Endothelial cell of umbilical vein (primary cell): ENCODE measurements at regions not wholly inside any gene's neighbourhood (a gene's known extent, or its start where the extent isn't known, plus 50 kb on each side); places are given as distances from the start of the nearest gene placed in this dataset.

Experiments used
- BruUV-seq: library from RNA; stranded (reverse); fragments of 400-500 nt; replicated peaks from 2 replicates; lab custom pipeline; 2021; lab: Mats Ljungman, UMichigan
- CTCF ChIA-PET: fragments of 300-600, 350-600 bp; sonication (Branson Sonifier 250); formaldehyde crosslinking; loops from one replicate; lab custom pipeline; 2021; ENCODE audit warnings: antibody characterized with exemption, inconsistent platforms; lab: Charles Lee
- POLR2A ChIA-PET: fragments of 300-600, 350-600 bp; sonication (Branson Sonifier 250); formaldehyde crosslinking; loops from one replicate; lab custom pipeline; 2021; ENCODE audit warnings: antibody characterized with exemption, inconsistent platforms; lab: Charles Lee
- DNase-seq: peaks from one replicate; pipeline ENCODE4 v3.0.0-alpha.2; 2011; ENCODE audit warnings: low read depth, low spot score
- FAIRE-seq: peaks from 2 replicates; lab custom pipeline; 2011; peaks lifted over from hg19 to GRCh38; lab: Jason Lieb, UNC
- H2AFZ ChIP-seq: 2 replicates; pipeline ENCODE4 v1.6.0; 2012; ENCODE audit warnings: low read depth, low read length, control low read depth, inconsistent platforms
- H3K27ac ChIP-seq: 2 replicates; pipeline ENCODE4 v1.5.1; 2011; ENCODE audit warnings: low read depth, mild to moderate bottlenecking, control low read depth, low read length, moderate library complexity; ENCODE audit not compliant: insufficient read depth
- H3K27me3 ChIP-seq, 2 experiments: 2 replicates each; pipeline versions ENCODE4 v1.6.0 to v1.6.1; 2011; ENCODE audit warnings: low read length in 2 of 2, mixed read lengths in 1 of 2; ENCODE audit not compliant: control insufficient read depth in 2 of 2, insufficient read depth in 2 of 2
- H3K36me3 ChIP-seq, 2 experiments: 2 replicates in 1 of 2; 3 replicates in 1 of 2; pipeline ENCODE4 v1.5.1; 2011; ENCODE audit warnings: low read length in 2 of 2, mild to moderate bottlenecking in 1 of 2, moderate library complexity in 1 of 2; ENCODE audit not compliant: control insufficient read depth in 2 of 2, insufficient read depth in 2 of 2; ENCODE audit errors: extremely low read depth in 1 of 2
- H3K4me1 ChIP-seq: 3 replicates; pipeline ENCODE4 v1.5.1; 2011; ENCODE audit warnings: mild to moderate bottlenecking, low read length; ENCODE audit not compliant: control insufficient read depth, insufficient read depth; ENCODE audit errors: extremely low read depth
- H3K4me2 ChIP-seq: 2 replicates; pipeline ENCODE4 v1.6.1; 2011; ENCODE audit warnings: low read length, control low read depth, mixed read lengths; ENCODE audit not compliant: insufficient read depth
- H3K4me3 ChIP-seq, 3 experiments: fragments of 200-600 bp in 1 of 3; sonication (generic), shearing (Covaris generic) in 1 of 3; replicated peaks in 1 of 3; 2 replicates each; pipeline ENCODE4 v1.5.1; 2011 to 2016; ENCODE audit warnings: control low read depth in 3 of 3, low read length in 3 of 3, mild to moderate bottlenecking in 2 of 3, inconsistent platforms in 1 of 3, low read depth in 1 of 3, moderate library complexity in 1 of 3; ENCODE audit not compliant: insufficient read depth in 1 of 3
- H3K79me2 ChIP-seq: 2 replicates; pipeline ENCODE4 v1.6.0; 2012; ENCODE audit warnings: low read length, inconsistent platforms; ENCODE audit not compliant: control insufficient read depth, insufficient read depth
- H3K9ac ChIP-seq: replicated peaks from 2 replicates; pipeline ENCODE3; 2011; ENCODE audit warnings: low read length, control low read depth; ENCODE audit not compliant: insufficient read depth; ENCODE audit errors: extremely low read depth
- H3K9me1 ChIP-seq: replicated peaks from 3 replicates; pipeline ENCODE4 v1.6.0; 2011; ENCODE audit warnings: mild to moderate bottlenecking, low read length; ENCODE audit not compliant: control insufficient read depth, insufficient read depth; ENCODE audit errors: extremely low read depth
- H3K9me3 ChIP-seq: replicated peaks from 2 replicates; pipeline ENCODE4 v1.5.1; 2012; ENCODE audit warnings: low read length, inconsistent platforms; ENCODE audit not compliant: control insufficient read depth, insufficient read depth
- H4K20me1 ChIP-seq: replicated peaks from 2 replicates; pipeline ENCODE3; 2011; ENCODE audit warnings: mild to moderate bottlenecking, low read length; ENCODE audit not compliant: control insufficient read depth, insufficient read depth; ENCODE audit errors: extremely low read depth
- FOS ChIP-seq: IDR thresholded peaks from 2 replicates; pipeline ENCODE4 v1.6.1; 2011; ENCODE audit warnings: mild to moderate bottlenecking, low read length, moderate library complexity, borderline replicate concordance; ENCODE audit not compliant: insufficient read depth
- GATA2 ChIP-seq: IDR thresholded peaks from 2 replicates; pipeline ENCODE4 v1.7.0; 2011; ENCODE audit warnings: low read depth, mild to moderate bottlenecking, moderate library complexity, mixed read lengths, low read length; ENCODE audit not compliant: insufficient read length, insufficient read depth
- JUN ChIP-seq: IDR thresholded peaks from 2 replicates; pipeline ENCODE4 v1.6.1; 2011; ENCODE audit warnings: borderline replicate concordance, low read depth; ENCODE audit not compliant: insufficient read length, insufficient read depth
- MYC ChIP-seq: IDR thresholded peaks from one replicate; pipeline ENCODE4 v1.6.1; 2011; ENCODE audit warnings: mild to moderate bottlenecking, low read depth, low read length
- POLR2AphosphoS5 ChIP-seq: IDR thresholded peaks from 2 replicates; pipeline ENCODE4 v1.6.1; 2012; ENCODE audit warnings: low read depth, mild to moderate bottlenecking, control low read depth, low read length, moderate library complexity; ENCODE audit not compliant: insufficient read depth
- dilution Hi-C: fragments of 300-500 bp; cut with MboI; formaldehyde crosslinking; loops from one replicate; pipeline ENCODE4 v1.15.0; 2019; ENCODE audit warnings: low sequenced_read_pairs; ENCODE audit not compliant: extremely low pct_ligation_motif_present
- intact Hi-C: fragments of 100-400 bp; cut with micrococcal nuclease; formaldehyde crosslinking; loops from one replicate; pipeline ENCODE4 v1.10.0; 2022
- TF ChIP-seq, protein P1 (sequence below), 2 donors: IDR thresholded peaks; 1 replicate in 1 of 2; 2 replicates in 1 of 2; pipeline ENCODE4 v1.5.1; 2011; ENCODE audit warnings: low read length in 2 of 2, mild to moderate bottlenecking in 2 of 2, moderate library complexity in 2 of 2, control low read depth in 1 of 2, inconsistent platforms in 1 of 2, low read depth in 1 of 2; ENCODE audit not compliant: insufficient read depth in 1 of 2; ENCODE audit errors: extremely low read depth in 1 of 2
- TF ChIP-seq, protein P2 (sequence below): IDR thresholded peaks from 2 replicates; pipeline ENCODE4 v1.6.1; 2011; ENCODE audit not compliant: insufficient read depth, insufficient read length

DNA sequence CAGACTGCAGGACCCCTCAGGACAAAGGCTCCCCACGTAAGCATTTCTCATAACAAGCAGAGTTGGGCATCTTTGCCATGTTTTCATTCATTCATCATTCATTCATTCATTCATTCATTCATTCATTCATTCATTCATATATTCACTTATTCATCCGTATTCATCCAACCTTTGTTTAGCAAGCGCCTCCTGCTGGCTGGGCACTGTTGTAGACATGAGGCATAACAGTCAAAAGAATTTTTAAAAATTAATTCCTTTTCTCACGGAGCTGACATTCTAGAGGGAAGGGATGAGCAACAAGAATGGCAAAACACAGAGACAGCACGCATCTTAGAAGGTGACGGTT, 351.7 kb upstream of the TNRC6C start:
- intact Hi-C loops, result no loop called here
- dilution Hi-C loops, result no loop called here

DNA sequence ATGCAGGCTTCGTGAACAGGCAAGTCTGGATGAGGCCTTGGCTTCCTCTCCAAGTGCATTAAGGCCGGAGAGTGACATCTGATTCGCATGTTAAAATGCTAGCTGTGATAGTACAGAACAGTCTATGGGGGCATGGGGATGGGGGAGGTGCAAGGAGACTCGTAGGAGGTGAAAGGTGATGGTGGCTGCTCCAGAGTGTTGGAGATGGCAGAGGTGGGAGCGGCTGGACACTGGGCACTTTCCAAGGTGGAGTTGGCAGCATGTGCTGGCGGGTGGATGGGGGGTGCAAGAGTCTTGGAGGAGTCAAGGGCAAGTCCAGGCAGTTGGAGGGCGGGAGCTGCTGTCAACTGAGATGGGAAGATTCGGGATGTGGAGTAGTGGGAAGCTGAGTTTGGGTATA, 350.9 kb upstream of the TNRC6C start:
- no peak overlapping the region for H2AFZ ChIP-seq
- no peak for TF ChIP-seq MYC
- TF ChIP-seq, protein P1, sequence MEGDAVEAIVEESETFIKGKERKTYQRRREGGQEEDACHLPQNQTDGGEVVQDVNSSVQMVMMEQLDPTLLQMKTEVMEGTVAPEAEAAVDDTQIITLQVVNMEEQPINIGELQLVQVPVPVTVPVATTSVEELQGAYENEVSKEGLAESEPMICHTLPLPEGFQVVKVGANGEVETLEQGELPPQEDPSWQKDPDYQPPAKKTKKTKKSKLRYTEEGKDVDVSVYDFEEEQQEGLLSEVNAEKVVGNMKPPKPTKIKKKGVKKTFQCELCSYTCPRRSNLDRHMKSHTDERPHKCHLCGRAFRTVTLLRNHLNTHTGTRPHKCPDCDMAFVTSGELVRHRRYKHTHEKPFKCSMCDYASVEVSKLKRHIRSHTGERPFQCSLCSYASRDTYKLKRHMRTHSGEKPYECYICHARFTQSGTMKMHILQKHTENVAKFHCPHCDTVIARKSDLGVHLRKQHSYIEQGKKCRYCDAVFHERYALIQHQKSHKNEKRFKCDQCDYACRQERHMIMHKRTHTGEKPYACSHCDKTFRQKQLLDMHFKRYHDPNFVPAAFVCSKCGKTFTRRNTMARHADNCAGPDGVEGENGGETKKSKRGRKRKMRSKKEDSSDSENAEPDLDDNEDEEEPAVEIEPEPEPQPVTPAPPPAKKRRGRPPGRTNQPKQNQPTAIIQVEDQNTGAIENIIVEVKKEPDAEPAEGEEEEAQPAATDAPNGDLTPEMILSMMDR (IDR thresholded peaks at IDR 0.05; ENCODE audit: extremely low read depth in 1 of 2, insufficient read depth in 1 of 2, low read depth in 1 of 2, low read length in 2 of 2), result no peak
- no peak for TF ChIP-seq POLR2AphosphoS5
- H3K9me3 ChIP-seq, result no peaks in the 10 kb centered on the region
- H4K20me1 ChIP-seq, result no peaks in the 10 kb centered on the region
- no peak for FAIRE-seq
- H3K4me1 ChIP-seq, result no peaks in the 10 kb centered on the region
- H3K79me2 ChIP-seq, result no peaks in the 10 kb centered on the region
- no peaks in the 10 kb centered on the region for H3K36me3 ChIP-seq
- H3K9me1 ChIP-seq, result no peaks in the 10 kb centered on the region
- peaks cover 0 to 3% of the 10 kb centered on the region in 2 experiments for H3K27me3 ChIP-seq
- CTCF ChIA-PET, result interaction anchor here (1.1 kb wide), 1 partner anchor 65 kb away, joined by 4 read pairs; no protein-coding TSS in a partner anchor
- intact Hi-C loops (no loop called here), dilution Hi-C loops (no loop called here)
- POLR2A ChIA-PET, result no interaction called here
- DNase-seq, result no peak
- BruUV-seq, result no TSS peak
- no peak overlapping the region for H3K9ac ChIP-seq
- no peak overlapping the region for H3K4me2 ChIP-seq
- H3K27ac ChIP-seq, result no peak overlapping the region
- H3K4me3 ChIP-seq, result no peak overlapping the region

More for the DNA sequence above, 351.7 kb upstream of the TNRC6C start:
- CTCF ChIA-PET, result interaction anchor here (1.1 kb wide), 1 partner anchor 64 kb away, joined by 4 read pairs; no protein-coding TSS in a partner anchor
- Histone ChIP-seq H4K20me1 (no peaks in the 10 kb centered on the region), H3K9me3 (no peaks in the 10 kb centered on the region), H3K79me2 (no peaks in the 10 kb centered on the region), H3K4me3 (no peak overlapping the region), H3K36me3 (no peaks in the 10 kb centered on the region), H2AFZ (no peak overlapping the region), H3K4me1 (no peaks in the 10 kb centered on the region), H3K9me1 (no peaks in the 10 kb centered on the region), H3K4me2 (no peak overlapping the region), H3K9ac (no peak overlapping the region), H3K27ac (no peak overlapping the region), H3K27me3 (peaks cover 0 to 3% of the 10 kb centered on the region in 2 experiments)
- TF ChIP-seq, protein P1 (IDR thresholded peaks at IDR 0.05; ENCODE audit: extremely low read depth in 1 of 2, insufficient read depth in 1 of 2, low read depth in 1 of 2, low read length in 2 of 2), result peak in 1 of 2 donors; percentile 3
- TF ChIP-seq, protein P2, sequence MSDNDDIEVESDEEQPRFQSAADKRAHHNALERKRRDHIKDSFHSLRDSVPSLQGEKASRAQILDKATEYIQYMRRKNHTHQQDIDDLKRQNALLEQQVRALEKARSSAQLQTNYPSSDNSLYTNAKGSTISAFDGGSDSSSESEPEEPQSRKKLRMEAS, result no peak
- TF ChIP-seq FOS (no peak), POLR2AphosphoS5 (no peak), GATA2 (no peak), JUN (no peak)
- FAIRE-seq (no peak), DNase-seq (no peak)
- POLR2A ChIA-PET, result no interaction called here
- no TSS peak for BruUV-seq
